GM18868 (cell line): ENCODE measurements at regions not wholly inside any gene's neighbourhood (a gene's known extent, or its start where the extent isn't known, plus 50 kb on each side); places are given as distances from the start of the nearest gene placed in this dataset.
"Not testable (repeated sequence)": the region's sequence is repeated elsewhere in the genome, so short reads cannot be mapped to it uniquely, and the experiment has no call there.

Source experiments
- ATAC-seq: cut with Tn5 transposase; IDR thresholded peaks from one replicate; pipeline ENCODE4 v1.9.1; 2021; ENCODE audit warnings: mild to moderate bottlenecking, moderate library complexity; ENCODE audit not compliant: unreplicated experiment

GRCh38 chr20:17873410-17874270 is 95.0 kb downstream of the SNX5 start:
- ATAC-seq = no peak

- no peak for ATAC-seq
These were observed 95.6 kb downstream of the SNX5 start for GRCh38 chr20:17872959-17873358.

DNA sequence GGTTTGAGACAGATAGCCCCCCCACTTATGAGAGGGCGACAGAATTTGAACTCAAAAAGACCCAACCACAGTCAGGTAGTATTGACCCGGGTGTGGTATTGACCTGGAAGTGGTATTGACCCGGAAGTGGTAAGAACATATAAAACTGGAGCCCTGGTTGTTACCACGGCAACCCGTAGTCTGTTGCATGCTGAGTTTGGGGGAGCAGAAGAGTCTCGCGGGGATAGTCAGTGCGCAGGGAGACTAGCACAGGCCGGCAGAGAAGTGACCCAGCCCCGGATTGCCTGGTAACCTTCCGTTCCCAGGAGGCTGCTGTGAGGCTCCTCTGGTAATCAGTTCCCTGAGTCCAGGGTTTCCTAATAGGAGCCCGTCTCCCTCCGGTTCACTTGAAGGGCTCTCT is 96.2 kb downstream of the SNX5 start:
- ATAC-seq = no peak

DNA sequence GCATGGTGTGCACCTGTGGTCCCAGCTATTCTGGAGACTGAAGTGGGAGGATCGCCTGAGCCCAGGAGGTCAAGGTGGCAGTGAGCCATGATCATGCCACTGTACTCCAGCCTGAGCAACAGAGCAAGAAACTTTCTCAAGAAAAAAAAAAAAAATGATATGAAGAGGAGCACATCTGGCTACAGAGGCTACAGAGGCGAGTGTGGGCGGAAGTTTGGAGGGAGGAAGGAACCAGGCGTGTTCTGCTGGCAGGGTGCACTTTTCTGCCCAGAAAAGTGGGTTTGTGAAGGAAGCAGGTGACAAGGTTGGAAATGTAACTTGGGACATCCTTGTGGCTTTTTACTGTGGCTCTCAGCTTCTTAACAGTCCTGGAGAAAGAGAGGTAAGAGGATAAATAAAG is 96.7 kb downstream of the SNX5 start:
- ATAC-seq = no peak

DNA sequence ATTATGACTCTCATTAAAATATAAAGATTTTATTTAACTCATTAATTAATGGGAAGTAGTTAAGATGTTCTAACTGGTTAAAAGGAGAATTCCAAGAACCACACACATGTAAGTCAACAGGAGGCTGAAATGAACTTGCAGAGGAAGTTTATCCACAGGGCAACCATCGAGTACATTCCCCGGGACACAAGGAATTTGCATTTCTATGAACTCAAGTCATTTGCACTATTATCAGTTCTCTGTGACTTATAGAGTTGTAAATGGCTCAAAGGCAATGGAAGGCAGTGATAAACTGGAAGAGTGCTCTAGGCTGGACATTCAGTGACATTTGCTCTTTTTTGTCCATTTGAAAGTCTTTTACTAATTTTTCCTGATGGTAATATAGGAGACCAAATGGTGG is 97.4 kb downstream of the SNX5 start:
- no peak for ATAC-seq

DNA sequence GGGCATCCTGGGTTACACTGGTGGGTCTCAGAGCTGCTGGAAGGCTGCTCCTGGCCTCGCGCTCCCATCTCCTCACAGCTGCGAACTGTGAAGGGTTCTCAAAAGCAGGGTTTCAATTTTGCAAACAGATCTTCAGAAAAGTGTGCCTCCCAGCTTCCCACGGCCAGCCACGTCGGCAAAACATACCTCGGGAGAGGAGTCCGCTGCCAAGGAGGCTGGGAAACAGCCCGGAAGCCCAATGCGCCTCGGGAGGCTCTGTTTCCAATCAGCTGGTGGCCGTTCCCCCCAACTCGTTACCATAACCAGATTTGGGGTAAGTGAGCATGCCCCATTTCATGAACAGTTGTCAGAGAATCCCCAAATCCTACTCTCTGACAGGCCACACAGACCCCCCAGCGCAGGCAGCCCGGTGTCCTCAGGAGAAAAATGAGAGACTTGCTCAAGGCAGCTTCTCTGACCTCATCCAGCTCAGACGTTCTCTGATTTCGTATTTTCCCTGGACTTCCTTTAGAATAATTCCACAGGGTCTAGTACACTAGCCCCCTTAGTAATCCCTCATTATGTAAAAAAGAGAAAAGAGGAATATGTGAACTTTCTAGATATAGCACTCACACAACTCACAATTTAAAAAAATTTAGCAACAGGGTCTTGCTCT is 98.4 kb downstream of the SNX5 start:
- no peak for ATAC-seq

DNA sequence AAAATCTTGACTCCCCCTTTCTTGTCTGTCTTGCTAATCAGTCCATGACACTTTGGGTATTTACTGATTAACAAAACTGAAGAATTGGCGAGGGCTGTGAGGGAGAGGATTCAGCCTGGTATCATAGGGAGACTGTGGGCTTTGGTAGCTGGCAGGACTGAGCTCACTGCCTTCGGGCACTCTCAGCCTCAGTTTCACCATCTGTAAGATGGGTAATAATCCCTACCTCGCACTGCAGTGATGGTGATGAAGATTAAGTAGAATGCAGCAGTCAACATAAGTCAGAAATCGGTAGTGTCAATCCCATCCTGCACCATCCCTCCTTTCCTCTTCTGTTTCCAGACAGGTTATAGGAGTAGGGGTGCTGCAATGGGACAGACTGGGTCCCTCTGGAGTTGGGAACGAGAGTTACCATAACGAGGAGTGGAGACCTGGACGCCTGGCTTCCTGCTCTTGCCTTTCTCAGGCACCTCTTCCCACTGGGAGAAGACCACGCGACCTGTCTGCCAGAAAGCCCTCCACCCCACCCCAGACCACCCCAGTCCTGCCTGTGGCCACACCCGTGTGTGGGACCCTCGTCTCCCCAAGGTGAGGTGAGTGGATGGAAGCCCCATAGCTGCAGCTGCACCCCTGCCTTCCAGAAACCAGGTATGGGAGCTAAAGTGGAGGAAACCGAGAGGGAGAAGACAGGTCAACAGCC is 99.1 kb downstream of the SNX5 start:
- ATAC-seq = no peak

- ATAC-seq = no peak
These were observed 99.8 kb downstream of the SNX5 start for GRCh38 chr20:17868700-17869231.

- no peak for ATAC-seq
These were observed 100.4 kb downstream of the SNX5 start for GRCh38 chr20:17868151-17868550.

DNA sequence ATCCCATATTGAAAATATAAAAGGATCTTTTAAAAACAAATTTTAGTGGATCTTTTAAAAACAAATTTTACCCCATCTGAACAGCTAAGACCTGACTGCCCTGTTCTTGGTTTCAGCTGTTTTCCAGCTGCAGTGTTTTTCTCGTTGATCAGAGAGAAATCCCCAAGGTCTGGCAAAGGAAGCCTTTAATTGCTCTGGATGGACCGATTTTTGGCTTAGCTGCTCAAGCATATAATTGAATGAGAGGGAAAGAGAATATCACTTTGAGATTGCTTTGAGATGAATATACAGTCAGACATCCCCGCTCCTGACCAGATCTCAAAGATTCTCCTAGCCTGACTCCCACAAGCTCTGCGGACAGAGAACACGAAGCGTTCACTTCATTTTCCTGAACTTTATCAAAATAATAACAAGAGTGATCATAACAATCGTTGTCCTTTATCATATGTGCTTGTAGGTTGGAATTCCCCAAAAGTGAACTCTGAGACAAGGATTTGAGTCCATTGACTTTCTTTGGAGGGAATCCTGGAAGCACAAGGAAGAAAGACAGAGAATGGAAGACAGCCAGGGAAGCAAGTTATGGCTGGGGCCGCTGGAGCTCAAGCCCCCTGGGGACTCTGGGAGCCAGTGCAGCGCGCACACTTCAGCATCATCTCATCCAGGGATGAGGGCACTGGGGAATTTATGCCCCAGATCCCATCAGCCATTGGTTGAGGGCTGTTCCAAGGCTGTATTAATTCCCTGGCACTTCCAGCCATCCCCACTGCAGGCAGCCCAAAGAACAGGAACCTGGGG is 101.3 kb downstream of the SNX5 start:
- ATAC-seq = no peak

DNA sequence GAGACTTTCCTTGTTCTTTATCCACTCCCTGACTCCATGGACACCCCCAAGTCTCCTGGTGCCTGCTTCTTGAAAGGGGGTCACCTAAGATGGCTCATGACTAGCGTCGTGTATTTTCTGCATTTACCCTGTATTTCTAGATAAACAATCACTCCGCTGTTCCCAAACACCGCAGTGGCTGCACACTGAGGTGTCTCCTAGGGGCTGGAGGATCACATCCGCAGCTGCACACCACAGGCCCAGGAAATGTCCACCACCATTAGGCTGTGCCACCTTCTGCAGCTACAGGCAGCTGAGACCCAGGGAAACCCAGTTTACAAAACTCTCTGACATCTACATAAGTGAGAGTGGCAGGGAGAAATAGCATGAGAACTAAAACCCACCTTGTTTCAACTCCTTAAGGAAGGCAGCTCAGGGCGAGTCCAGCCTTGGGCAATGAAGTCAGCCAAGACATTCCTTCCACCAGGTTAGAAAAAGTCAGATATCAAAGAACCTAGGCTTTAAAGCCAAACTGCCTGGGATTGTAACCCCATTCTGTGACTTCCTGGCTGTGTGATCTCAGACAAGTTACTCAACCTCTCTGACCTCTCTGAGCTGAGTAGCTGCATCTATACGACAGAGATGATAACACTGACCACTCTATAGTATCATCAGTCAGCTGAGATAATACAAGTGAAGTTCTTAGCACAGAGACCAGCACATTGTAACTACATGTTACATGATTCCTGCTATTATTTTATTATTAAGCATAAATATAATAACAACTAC is 102.2 kb downstream of the SNX5 start:
- ATAC-seq = no peak

DNA sequence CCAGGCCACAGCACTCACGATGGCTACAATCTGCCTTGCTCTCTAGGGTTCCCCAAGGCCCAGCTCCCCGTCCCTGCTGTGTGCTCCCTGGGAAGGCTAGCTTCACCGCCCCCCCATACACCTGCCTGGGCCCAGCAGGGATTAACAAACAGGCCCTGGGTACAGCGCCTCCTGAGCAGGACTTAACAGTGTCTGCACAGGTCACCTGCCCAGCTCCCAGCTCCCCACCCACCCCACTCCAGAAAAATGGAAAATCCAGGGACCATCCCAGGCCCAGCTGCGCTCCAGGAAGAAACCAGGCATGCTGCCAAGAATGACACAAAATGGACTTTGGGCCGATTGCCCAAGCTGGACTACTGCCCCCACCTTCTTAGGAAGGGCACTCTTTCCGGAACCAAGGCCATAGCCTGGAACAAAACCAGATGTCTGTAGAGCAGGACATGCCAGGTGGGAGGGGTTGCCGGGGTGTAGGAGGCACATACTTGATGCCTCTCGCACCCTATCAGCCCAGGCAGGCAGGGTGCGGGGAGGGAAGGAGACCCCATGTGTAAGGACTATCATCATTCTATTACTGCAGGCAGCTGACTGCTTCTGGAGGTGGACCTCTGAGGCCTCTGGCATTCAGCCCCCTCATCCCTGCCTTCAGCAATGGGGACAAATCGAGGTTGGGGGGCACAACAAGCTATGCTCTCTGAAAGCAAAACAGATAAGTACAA is 104.9 kb downstream of the SNX5 start:
- no peak for ATAC-seq

DNA sequence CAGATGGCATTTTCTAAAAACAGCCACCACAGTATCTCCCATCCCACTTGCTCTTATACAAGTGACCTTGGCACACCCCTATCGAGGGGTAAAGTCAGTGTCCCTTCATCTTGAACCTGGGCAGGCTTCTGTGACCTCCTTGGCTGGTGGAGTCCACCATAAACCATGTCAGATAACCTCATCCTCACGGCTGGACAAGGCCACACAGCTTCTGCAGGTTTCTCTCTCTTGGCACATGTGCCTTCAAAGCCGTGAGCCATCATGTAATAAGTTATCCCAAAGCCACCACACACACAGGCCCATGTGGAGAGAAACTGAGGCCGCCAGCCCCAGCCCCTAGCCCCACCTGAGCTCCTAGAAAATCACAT is 105.4 kb downstream of the SNX5 start:
- no peak for ATAC-seq

- no peak for ATAC-seq
These were observed 106.4 kb downstream of the SNX5 start for GRCh38 chr20:17862171-17862570.

DNA sequence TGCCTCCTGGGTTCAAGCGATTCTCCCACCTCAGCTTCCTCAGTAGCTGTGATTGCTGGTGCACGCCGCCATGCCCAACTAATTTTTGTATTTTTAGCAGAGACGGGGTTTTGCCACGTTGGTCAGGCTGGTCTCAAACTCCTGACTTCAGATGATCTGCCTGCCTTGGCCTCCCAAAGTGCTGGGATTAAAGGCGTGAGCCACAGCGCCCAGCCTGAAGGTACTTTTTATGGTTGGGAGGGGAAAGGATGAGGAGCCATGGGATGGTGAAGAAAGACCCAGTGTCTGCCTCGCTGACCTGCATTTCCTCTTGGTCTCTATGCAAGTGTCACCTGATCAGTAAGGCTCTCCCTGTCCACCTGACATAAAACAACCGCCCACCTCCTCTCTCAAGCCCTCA is 107.0 kb downstream of the SNX5 start:
- not testable (repeated sequence) for ATAC-seq

DNA sequence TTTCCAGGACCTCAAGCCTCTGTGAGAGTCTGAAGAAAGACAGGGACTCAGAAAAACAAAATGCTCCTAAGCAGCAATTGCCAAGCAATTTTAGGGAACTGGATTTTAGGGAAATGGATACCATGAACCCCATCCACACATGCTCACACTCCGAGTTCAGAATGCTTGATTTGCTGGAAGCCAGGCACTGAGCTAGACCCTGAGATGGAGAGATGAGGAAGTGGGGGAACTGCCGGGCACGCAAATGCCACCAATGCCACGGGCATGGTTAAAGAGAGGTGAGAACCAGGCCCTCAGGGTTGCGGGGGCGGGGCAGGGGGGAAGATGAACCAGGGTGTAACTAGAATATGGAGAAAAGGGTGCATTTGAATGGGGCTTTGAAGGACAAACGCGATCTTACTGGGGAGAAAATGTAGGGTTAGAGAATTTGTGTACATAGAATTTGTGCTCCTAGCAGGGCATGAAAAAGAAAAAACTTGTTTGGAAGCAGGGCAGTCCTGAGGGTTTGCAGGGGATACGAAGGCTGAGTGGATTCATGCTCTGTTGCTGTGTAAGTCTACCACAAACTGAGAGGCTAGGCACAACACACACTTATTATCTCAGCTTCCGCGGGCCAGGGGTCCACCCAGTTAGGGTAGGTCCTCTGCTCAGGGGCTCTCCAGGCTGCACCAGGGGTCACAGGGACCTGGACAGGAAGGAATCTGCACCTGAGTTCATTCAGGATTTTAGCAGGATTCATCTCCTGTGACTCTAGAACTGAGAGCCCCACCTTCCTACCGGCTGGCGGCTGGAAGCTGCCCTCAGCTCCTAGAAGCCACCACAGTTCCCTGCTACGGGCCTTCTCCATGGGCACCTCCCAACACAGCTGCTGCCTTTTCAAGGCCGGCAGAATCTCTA is 108.0 kb downstream of the SNX5 start:
- ATAC-seq = no peak

DNA sequence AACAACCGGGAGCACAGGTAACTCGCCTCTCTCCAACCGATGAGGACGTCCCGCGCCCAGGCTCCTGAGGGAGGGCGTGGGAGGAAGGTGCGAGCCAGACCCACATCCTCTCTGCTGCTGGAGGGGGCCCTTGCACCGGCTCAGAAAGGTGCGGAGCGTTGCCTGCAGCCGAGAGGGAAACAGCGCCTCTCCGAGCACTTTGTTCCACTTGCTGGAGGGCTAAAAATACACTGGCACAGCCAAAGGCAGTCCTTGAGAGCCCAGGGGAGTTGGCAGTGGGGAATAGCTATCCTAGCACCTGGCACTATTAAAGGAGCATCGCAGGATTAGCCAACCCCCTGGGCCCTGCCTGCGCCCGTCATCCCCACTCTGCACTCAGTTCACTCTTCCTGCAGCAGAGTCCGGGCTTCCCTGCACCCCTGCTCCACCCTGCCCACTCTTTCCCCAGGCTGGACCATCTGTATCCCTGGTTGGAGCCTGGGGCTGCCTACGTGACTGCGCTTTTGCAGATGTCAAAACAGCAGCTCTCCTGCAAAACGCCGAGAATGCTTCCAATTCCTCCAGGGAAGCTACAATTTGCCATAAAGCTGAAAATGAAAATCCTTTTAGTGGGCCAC is 108.9 kb downstream of the SNX5 start:
- ATAC-seq = no peak

DNA sequence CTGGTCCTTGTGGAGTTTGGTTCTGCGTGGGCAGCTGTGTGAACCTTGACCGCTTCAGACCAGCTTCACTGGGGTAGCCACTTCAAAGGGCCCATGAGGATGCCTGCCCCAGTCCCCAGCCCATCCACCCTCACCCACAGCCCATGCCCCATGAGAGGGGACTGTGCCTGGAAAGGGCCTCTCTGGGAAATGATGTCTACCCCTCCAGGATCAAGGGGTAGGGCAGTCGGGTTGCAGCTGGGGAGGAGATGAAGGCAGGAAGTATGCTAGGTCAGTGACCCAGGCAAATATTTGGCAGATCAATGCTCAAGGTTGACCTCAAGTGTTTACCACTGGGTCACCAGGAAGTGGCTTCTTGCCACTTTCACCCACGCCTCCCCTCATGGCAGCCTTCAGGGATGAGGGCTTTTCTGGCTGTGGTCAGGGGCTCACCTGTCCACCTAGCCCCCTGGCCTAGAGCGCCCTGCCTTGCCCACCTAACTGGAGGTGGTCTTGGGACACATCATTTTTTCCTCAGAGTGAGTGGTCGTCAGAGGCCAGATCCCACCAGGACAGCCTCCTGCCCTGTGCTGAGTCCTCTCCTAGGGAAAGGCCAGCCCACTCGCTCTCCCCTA is 109.5 kb downstream of the SNX5 start:
- ATAC-seq = no peak
